Parathyroid adenoma (tissue), 2 donors: ENCODE measurements at regions not wholly inside any gene's neighbourhood (a gene's known extent, or its start where the extent isn't known, plus 50 kb on each side); places are given as distances from the start of the nearest gene placed in this dataset.

Experiments used
- H2AFZ ChIP-seq: fragments of 300-600 bp; sonication (generic); one replicate; pipeline ENCODE4 v1.7.0; 2017; ENCODE audit warnings: antibody characterized with exemption, mild to moderate bottlenecking
- H3K27ac ChIP-seq: fragments of 300-600 bp; sonication (generic); one replicate; pipeline ENCODE4 v1.7.0; 2017
- H3K27me3 ChIP-seq: fragments of 300-600 bp; sonication (generic); one replicate; pipeline ENCODE4 v1.7.0; 2017; ENCODE audit warnings: low read length; ENCODE audit not compliant: control insufficient read depth, insufficient read depth
- H3K36me3 ChIP-seq: fragments of 300-600 bp; sonication (generic); one replicate; pipeline ENCODE4 v1.7.0; 2017; ENCODE audit warnings: low read length; ENCODE audit not compliant: control insufficient read depth, insufficient read depth
- H3K4me1 ChIP-seq: fragments of 300-600 bp; sonication (generic); one replicate; pipeline ENCODE4 v1.7.0; 2017; ENCODE audit warnings: control low read depth
- H3K4me2 ChIP-seq: fragments of 300-600 bp; sonication (generic); one replicate; pipeline ENCODE4 v1.7.0; 2017; ENCODE audit warnings: low read length
- H3K4me3 ChIP-seq: fragments of 300-600 bp; sonication (generic); one replicate; pipeline ENCODE4 v1.7.0; 2017; ENCODE audit warnings: low read depth, low read length
- H3K79me2 ChIP-seq: fragments of 300-600 bp; sonication (generic); one replicate; pipeline ENCODE4 v1.7.0; 2017; ENCODE audit warnings: control low read depth
- H3K9ac ChIP-seq: fragments of 300-600 bp; sonication (generic); one replicate; pipeline ENCODE4 v1.7.0; 2017; ENCODE audit warnings: mild to moderate bottlenecking
- H3K9me3 ChIP-seq: fragments of 300-600 bp; sonication (generic); one replicate; pipeline ENCODE4 v1.7.0; 2017; ENCODE audit warnings: low read length; ENCODE audit not compliant: control insufficient read depth
- TF ChIP-seq, protein P1 (sequence below): fragments of 300-600 bp; sonication (generic); IDR thresholded peaks from one replicate; pipeline ENCODE4 v1.7.0; 2017; ENCODE audit warnings: antibody characterized with exemption, mild to moderate bottlenecking
- donor health status: primary hyperparathyroidism.

DNA sequence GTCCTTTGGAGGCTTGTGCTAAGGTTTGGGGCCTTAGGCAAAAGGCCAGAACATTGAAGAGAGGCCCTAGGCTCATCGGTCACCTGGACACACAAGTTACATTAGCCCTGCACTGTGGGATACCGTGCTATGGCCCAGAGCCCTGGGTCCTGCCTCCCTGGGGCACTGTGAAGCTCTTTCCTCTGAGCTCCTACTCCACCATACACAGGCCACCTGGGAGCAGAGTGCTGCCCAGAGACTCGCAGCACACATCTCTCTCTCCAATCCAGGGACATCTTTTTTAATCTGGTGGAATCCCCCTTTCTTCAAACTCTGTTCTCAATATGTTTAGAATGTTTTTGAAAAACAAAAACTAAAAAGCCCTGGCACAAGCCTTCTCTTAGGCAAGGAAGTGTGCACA is 314.2 kb upstream of the RGS6 start:
- Histone ChIP-seq H3K4me1 (no peaks in the 10 kb centered on the region), H3K27ac (no peak overlapping the region), H3K79me2 (no peaks in the 10 kb centered on the region), H3K9ac (no peak overlapping the region), H3K4me2 (no peak overlapping the region), H3K9me3 (no peaks in the 10 kb centered on the region), H3K4me3 (no peak overlapping the region), H3K27me3 (no peaks in the 10 kb centered on the region), H3K36me3 (no peaks in the 10 kb centered on the region), H2AFZ (no peak overlapping the region)
- TF ChIP-seq, protein P1, sequence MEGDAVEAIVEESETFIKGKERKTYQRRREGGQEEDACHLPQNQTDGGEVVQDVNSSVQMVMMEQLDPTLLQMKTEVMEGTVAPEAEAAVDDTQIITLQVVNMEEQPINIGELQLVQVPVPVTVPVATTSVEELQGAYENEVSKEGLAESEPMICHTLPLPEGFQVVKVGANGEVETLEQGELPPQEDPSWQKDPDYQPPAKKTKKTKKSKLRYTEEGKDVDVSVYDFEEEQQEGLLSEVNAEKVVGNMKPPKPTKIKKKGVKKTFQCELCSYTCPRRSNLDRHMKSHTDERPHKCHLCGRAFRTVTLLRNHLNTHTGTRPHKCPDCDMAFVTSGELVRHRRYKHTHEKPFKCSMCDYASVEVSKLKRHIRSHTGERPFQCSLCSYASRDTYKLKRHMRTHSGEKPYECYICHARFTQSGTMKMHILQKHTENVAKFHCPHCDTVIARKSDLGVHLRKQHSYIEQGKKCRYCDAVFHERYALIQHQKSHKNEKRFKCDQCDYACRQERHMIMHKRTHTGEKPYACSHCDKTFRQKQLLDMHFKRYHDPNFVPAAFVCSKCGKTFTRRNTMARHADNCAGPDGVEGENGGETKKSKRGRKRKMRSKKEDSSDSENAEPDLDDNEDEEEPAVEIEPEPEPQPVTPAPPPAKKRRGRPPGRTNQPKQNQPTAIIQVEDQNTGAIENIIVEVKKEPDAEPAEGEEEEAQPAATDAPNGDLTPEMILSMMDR: no peak

DNA sequence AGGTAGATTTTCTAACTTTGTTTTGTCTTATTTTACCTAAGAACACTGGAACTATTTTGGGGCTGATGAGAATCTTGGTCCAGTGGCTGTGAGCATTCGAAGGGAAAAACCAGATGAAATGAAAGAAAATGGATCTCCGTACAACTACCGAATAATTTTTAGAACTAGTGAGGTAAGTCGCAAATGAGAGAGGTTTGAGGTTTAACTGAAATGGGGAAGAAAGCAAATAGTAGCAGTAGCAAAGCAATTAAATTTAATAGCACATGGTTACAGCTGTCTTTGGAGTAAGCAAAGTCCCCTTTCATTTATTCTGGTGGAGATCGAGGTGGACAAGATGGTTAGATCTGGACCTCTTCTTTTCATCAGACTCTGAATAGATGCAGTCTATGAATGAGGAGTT is 313.5 kb upstream of the RGS6 start:
- Histone ChIP-seq H3K9me3 (no peaks in the 10 kb centered on the region), H3K36me3 (no peaks in the 10 kb centered on the region), H3K79me2 (no peaks in the 10 kb centered on the region), H3K4me2 (no peak overlapping the region), H3K4me3 (no peak overlapping the region), H3K9ac (no peak overlapping the region), H3K27me3 (no peaks in the 10 kb centered on the region), H3K4me1 (no peaks in the 10 kb centered on the region), H2AFZ (no peak overlapping the region), H3K27ac (no peak overlapping the region)
- TF ChIP-seq, protein P1: no peak

DNA sequence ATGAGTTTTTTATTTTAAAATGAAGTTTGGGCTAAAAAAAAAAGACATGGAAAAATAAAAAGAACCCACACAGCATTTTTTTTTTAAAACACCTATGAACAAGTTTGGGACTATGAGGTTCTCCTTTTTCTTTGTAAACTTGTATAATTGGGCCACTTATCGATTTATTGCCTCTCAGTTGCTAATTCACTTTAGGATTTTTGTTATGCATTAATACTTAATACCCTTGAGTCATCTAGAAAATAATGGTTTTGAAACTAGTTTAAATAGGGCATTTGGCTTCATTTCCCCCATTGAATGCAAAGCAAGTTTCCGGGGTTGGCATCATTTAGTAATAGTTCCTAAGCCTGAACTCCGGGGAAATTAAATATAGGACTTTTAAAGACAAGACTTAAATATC is 312.8 kb upstream of the RGS6 start:
- H3K4me1 ChIP-seq: no peaks in the 10 kb centered on the region
- H3K9me3 ChIP-seq: no peaks in the 10 kb centered on the region
- no peaks in the 10 kb centered on the region for H3K27me3 ChIP-seq
- TF ChIP-seq, protein P1: no peak
- H3K36me3 ChIP-seq: no peaks in the 10 kb centered on the region
- no peak overlapping the region for H3K9ac ChIP-seq
- no peaks in the 10 kb centered on the region for H3K79me2 ChIP-seq
- H2AFZ ChIP-seq: no peak overlapping the region
- H3K27ac ChIP-seq: no peak overlapping the region
- no peak overlapping the region for H3K4me3 ChIP-seq
- no peak overlapping the region for H3K4me2 ChIP-seq

DNA sequence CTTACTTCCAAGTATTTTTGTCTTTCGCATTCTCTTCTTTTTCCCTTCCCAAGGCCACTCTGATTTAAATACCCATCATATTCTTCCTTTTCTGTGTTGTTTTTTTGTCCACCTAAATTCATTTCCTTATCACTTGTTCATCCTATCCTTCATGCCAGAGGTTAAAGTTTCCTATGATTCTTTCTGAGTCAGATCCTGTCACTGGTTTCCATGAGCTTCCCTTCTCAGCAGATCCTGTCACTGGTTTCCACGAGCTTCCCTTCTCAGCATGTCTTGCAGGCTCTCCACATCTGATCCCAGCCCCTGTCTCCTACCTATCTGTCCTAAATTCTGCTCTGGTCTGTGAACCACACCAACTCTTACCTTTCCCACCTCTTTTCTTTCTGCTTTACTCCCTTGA is 311.8 kb upstream of the RGS6 start:
- no peak overlapping the region for H3K4me3 ChIP-seq
- H3K4me2 ChIP-seq: no peak overlapping the region
- H3K9ac ChIP-seq: no peak overlapping the region
- no peaks in the 10 kb centered on the region for H3K79me2 ChIP-seq
- H3K27me3 ChIP-seq: no peaks in the 10 kb centered on the region
- no peak overlapping the region for H2AFZ ChIP-seq
- no peaks in the 10 kb centered on the region for H3K36me3 ChIP-seq
- H3K4me1 ChIP-seq: no peaks in the 10 kb centered on the region
- TF ChIP-seq, protein P1: no peak
- H3K9me3 ChIP-seq: no peaks in the 10 kb centered on the region
- H3K27ac ChIP-seq: no peak overlapping the region

DNA sequence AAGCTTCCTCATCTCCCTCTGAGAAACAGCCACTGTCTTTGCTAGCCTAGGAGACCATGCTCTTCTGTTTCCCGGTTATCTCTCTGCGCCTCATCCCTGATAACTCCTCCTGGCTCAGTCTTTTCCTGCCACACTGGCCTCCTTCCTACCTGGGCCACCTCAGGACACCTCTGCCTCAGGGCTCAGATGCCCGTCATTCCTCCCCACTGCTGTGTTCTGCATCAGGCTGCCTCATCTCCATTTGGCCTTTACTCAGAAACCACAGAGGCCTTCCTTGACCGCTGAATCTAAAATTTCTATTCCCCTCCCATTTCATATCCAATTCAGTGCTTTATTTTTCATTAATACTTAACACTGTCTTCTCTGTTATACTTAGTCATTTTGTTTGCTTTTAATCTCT is 311.0 kb upstream of the RGS6 start:
- Histone ChIP-seq H3K4me3 (no peak overlapping the region), H3K9ac (no peak overlapping the region), H3K27me3 (no peaks in the 10 kb centered on the region), H2AFZ (no peak overlapping the region), H3K36me3 (no peaks in the 10 kb centered on the region), H3K79me2 (no peaks in the 10 kb centered on the region), H3K4me1 (no peaks in the 10 kb centered on the region), H3K4me2 (no peak overlapping the region), H3K27ac (no peak overlapping the region), H3K9me3 (no peaks in the 10 kb centered on the region)
- TF ChIP-seq, protein P1: no peak
